HG02973 (cell line): ENCODE measurements at regions not wholly inside any gene's neighbourhood (a gene's known extent, or its start where the extent isn't known, plus 50 kb on each side); places are given as distances from the start of the nearest gene placed in this dataset.
"Not testable (repeated sequence)": the region's sequence is repeated elsewhere in the genome, so short reads cannot be mapped to it uniquely, and the experiment has no call there.

ENCODE experiments used
- ATAC-seq: cut with Tn5 transposase; IDR thresholded peaks from one replicate; pipeline ENCODE4 v1.9.1; 2021; ENCODE audit warnings: moderate library complexity; ENCODE audit not compliant: unreplicated experiment

DNA sequence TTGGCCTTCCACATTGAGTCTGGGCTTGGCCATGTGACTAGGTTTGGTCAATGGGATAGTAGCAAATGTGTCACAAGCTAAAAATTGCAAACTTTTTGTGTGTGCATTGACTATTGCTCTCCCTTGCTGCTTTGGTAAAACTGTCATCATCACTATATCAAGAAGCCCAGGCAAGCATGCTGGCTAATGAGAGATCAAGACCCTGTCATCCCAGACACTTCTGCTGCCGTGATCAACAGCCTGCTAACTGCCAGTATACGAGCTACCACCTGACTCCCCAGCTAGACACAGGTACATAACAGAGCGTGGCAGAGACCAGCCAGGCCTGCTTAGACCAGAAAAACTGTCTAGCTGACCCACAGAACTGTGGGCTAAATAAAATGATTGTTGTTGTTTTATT, 456.7 kb upstream of the DCN start:
- ATAC-seq = no peak

GRCh38 chr12:91637789-91638624, 455.4 kb upstream of the DCN start:
- no peak for ATAC-seq

GRCh38 chr12:91636721-91637120, 454.1 kb upstream of the DCN start:
- no peak for ATAC-seq

DNA sequence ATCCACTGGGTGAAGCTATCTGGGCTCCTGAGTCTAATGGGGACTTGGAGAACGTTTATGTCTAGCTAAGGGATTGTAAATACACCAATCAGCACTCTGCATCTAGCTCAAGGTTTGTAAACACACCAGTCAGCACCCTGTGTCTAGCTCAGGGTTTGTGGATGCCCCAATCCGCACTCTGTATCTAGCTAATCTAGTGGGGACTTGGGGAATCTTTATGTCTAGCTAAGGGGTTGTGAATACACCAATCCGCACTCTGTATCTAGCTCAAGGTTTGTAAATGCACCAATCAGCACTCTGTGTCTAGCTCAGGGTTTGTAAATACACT, 451.7 kb upstream of the DCN start:
- ATAC-seq = not testable (repeated sequence)

DNA sequence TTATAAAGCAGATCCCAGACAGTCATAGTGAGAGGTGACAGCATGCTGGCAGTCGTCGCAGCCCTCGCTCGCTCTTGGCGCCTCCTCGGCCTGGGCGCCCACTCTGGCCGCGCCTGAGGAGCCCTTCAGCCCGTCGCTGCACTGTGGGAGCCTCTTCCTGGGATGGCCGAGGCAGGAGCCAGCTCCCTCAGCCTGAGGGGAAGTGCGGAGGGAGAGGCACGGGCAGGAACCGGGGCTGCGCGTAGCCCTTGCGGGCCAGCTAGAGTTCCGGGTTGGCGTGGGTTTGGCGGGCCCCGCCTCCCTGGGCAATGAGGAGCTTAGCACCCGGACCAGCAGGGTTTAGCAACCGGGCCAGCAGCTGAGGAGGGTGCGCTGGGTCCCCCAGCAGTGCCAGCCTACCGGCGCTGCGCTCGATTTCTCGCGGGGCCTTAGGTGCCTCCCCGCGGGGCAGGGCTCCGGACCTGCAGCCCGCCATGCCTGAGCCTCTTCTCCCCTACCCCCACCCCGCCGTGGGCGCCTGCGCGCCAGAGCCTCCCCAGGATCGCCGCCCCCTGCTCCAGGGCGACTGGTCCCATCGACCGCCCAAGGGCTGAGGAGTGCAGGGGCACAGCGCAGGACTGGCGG, 451.2 kb upstream of the DCN start:
- ATAC-seq = no peak

GRCh38 chr12:91633206-91633605, 450.6 kb upstream of the DCN start:
- no peak for ATAC-seq

- ATAC-seq = no peak
Measured at GRCh38 chr12:91632042-91632786, 449.6 kb upstream of the DCN start.

GRCh38 chr12:91630596-91631293, 448.1 kb upstream of the DCN start:
- ATAC-seq = no peak

DNA sequence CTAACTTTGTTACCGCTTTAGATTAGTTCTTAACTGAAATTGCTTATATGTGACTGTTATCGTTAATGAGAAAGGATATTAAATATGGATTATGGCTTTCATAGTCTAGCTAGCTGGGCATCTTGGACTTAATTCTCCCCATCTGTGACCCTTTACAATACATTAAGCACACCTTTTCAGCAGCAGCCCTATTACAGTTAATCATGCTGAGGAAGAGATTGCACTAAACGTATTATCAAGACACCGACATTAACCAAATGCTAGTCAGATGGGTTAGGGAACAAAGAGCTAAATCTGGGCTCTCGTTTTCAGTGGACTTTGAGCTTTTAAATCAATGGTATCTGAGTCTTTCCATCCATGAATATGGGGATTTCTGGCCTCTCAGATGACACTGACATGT, 447.5 kb upstream of the DCN start:
- ATAC-seq = no peak

DNA sequence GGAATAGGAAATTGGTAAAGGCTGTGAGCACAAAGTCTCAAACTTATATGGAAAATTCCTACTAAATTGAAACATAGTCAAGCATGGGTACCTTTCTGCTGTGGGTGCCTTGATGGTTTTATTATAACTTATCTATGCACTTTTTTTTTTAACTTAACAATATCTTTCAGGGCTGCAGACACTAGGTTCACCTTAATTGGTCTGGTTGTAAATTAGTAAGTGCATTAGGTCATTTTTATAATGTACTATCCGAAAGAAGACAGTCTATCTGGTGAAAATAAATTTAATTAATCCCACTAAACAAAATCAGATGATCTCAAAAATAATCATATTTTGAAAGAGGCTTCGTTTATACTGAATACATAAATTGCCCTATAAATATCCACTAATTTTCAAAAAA, 446.8 kb upstream of the DCN start:
- no peak for ATAC-seq

DNA sequence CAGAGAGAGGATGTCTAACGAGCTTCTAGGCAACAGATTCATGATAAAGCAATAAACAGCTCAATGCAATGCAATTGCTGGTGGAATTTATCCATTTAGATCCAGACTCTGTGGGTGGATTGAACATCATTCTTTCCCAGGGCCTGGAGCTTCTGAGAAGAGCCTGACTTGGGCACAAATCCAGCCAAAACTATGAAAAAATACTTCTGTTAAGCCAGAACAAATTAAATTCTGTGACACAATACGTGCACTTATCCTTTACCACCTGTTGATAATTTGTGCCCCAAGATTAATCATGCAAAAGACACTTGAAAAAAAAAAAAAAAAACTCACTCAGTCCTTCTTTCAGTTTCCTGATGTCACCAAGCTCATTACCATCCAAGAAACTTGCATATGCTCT, 446.0 kb upstream of the DCN start:
- no peak for ATAC-seq

GRCh38 chr12:91627225-91627624, 444.6 kb upstream of the DCN start:
- ATAC-seq = no peak

DNA sequence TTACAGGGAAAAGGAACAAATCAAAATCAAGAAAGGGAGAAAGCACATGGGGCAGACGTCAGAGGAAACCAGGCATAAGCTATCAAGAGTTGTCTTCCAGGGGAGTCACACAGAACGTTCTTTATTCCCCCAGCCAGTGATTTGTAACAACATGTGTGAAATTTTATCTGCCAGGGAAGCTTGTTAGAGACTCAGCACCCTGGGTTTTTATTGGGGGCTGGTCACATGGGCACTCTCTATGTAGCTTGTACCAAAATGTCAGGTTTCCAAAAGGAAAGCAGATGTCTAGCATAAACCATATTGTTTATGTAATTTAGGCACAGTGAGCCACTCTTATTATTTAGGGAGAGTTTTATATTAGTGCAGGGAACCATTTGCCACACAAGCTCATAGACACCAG, 440.4 kb upstream of the DCN start:
- ATAC-seq = no peak

GRCh38 chr12:91622037-91622436, 439.4 kb upstream of the DCN start:
- ATAC-seq = no peak

- ATAC-seq = no peak
Measured at GRCh38 chr12:91620992-91621391, 438.4 kb upstream of the DCN start.

DNA sequence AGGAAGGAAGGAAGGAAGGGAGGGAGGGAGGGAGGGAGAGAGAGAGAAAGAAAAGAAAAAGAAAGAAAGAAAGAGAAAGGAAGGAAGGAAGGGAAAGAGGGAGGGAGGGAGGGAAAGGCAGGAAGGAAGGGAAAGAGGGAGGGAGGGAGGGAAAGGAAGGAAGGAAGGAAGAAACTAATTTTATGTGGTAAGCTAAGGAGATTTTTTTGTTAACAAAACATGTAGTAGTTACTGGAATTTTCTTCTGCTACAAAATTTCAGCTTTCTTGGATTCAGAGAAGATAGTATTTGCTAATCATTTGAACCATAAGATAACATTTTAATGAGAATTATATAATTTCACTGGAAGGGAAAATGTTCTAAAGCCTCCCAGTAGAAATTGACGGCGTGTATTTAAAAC, 437.8 kb upstream of the DCN start:
- no peak for ATAC-seq

DNA sequence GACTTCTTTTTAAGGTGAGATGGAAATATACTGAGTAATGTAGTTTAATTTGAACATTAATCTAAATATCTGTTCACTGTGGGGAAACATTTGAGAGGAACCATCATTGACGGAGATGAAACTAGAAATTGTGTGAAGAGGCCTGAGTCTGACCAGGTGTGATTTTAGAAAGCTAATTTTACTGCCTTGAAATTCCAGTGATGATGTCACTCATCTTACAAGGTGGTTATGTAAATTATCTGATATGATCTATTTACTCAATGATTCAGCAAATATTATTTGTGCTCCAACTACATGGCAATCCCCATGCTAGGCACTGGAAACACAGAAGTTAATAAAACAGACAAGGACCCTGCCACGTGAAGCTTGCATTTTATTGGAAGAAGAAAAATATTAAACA, 435.7 kb upstream of the DCN start:
- ATAC-seq = no peak

DNA sequence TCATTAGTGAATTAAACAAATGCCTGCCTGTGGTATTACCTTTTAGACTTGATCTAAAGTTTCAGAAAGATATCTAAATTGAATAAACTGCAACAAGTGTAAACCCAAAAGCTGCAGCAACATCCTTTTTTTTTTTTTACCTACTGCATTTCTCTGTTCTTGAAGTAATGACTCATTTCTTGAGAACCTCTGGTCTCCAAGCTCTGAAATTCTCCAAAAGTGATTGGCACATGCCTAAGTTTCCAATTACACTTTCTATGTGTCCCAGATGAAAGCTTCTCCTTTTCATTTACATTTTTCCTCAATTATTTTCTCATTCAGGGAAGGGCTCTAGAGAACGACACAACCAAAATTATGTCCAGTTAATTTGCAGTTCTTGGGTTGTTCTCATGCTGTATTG, 435.2 kb upstream of the DCN start:
- ATAC-seq = no peak

DNA sequence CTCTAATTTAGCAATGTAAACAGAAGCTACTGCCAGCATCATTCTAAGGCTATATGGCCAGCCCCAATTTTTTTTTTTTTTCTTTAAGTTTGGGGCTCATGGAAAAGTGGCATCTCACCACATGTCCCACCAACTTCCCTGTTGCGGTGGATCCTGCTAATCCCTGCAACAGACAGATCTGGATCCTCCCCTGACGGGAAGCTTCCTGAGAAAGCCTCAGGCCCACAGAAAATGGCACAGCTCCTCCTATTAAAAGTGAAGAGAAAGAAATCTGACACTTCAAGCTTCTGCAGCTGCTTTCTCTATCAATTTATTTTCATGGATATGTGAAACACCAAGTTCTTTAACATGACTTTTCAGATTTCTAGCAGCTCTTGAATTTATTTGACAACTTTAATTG, 433.8 kb upstream of the DCN start:
- ATAC-seq = no peak

GRCh38 chr12:91613223-91613779, 430.7 kb upstream of the DCN start:
- ATAC-seq = no peak

GRCh38 chr12:91610561-91610960, 427.9 kb upstream of the DCN start:
- no peak for ATAC-seq
